Retina (tissue), 1 donor: ENCODE measurements at regions not wholly inside any gene's neighbourhood (a gene's known extent, or its start where the extent isn't known, plus 50 kb on each side); places are given as distances from the start of the nearest gene placed in this dataset.

Experiments used
- DNase-seq: peaks from one replicate; pipeline ENCODE4 v3.0.0-alpha.2; 2016

DNA sequence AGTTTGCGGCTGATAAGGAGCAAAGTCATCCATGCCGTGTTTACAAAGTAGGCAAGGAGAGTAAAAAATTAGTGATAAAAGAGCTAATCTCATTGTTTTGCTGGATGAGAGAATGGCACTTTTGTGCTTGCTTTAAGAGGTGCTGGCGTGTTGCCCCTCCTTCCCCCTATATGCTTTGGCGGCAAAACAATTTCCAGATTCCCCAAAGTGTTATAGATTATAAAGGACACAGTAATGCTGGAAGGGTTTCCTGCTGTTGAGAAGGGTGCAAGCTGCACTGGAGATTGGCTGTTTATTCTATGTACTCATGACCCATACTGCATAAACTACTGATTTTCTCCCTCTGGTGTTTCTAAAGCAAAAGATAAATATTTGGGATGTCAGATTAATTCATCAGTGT, 338.9 kb upstream of the MAP3K7 start:
- no peak for DNase-seq

GRCh38 chr6:90922325-90922724, 335.5 kb upstream of the MAP3K7 start:
- DNase-seq: no peak

DNA sequence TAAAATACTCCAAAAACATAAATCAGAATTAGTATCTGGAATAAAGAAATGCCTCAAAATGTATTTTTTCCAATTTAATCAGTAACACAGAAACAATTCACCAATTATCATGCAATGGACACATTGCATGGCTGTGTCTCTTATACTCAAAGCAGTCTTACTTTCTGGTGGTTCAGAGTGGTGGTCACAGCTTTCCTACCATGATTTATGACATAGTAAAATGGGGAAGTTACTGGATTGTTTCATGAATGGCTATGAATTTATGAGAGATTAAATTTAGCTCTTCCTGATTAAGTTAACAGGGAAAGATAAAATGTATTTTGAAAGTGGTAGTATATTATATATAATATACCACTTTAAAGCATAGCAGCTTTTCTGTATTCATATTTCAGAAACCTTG, 331.5 kb upstream of the MAP3K7 start:
- no peak for DNase-seq

- no peak for DNase-seq
Observed at GRCh38 chr6:90917376-90917775, 330.5 kb upstream of the MAP3K7 start.

- DNase-seq: no peak
Observed at GRCh38 chr6:90916968-90917367, 330.1 kb upstream of the MAP3K7 start.

DNA sequence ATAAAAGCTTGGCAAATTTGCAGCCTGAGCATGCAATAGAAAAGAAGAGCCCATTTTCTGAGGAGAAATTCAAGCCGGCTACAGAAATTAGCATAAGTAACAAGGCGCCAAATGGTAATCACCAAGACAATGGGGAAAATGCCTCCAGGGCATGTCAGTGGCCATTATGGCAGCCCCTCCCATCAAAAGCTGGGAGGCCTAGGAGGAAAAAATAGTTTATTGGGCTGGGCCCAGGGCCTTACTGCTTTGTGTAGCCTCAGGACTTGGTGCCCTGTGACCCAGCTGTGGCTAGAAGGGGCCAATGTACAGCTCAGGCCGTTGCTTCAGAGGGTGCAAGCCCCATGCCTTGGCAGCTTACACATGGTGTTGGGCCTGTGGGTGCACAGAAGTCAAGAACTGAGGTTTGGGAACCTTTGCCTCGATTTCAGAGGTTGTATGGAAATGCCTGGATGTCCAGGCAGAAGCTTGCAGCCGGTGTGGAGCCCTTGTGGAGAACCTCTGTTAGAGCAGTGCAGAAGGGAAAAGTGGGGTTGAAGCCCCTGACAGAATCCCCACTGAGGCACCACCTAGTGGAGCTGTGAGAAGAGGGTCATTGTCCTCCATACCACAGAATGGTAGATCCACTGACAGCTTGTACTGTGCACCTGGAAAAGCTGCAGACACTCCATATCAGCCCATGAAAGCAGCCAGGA, 328.5 kb upstream of the MAP3K7 start:
- DNase-seq: no peak

DNA sequence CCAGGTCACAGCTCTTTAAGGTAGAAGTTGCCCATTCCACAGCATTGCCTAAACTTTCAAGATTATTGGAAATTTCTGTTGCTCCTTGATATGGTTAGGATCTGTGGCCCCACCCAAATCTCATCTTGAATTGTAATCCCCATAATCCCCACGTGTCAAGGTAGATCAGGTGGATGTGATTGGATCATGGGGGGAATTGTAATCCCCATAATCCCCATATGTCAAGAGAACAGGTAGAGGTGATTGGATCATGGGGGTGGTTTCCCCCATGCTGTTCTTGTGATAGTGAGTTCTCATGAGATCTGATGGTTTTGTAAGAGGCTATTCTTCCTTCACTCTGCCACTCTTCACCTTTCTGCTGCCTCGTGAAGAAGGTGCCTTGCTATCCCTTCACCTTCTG, 327.4 kb upstream of the MAP3K7 start:
- DNase-seq: no peak

GRCh38 chr6:90913266-90913960, 326.5 kb upstream of the MAP3K7 start:
- no peak for DNase-seq

- no peak for DNase-seq
Observed at GRCh38 chr6:90911642-90912041, 324.8 kb upstream of the MAP3K7 start.

DNA sequence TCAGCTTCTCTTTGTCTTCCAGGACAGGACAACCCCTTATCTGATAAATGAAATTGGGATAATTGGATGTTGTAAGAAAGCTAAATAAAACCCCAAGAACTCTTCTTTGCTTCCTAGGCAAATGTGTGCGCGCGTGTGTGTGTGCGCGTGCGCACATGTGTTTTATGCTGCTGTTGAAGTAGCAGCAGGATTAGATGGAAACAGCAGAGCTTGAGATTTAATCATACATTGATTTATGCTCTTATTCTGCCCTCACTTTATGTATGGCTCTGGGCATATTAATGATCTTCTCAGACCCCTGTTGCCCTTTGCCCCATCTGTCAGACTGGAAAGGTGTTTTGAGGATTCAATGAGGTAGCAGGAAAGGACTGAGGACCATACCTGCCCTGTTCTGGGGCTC, 324.0 kb upstream of the MAP3K7 start:
- DNase-seq: no peak

- DNase-seq: no peak
Observed at GRCh38 chr6:90907931-90908655, 321.2 kb upstream of the MAP3K7 start.

GRCh38 chr6:90905351-90905750, 318.5 kb upstream of the MAP3K7 start:
- no peak for DNase-seq

DNA sequence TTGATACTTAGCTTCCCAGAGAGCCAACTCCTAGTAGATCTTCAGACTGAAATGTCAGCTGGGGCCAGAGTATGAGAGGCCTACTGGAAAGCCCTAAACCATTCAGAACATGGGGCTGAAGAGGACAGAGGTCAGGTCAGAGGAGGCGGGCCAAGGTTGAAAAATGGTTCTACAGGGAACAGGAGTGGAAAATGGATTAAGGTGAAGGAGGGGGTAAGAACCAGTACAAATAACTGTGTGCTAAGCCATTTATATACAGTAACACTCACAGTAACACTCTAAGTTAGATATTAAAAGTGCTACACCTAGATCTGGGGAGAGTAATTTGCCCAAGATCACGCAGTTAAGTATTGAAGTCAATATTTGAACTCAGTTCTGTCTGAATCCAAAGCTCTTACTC, 313.2 kb upstream of the MAP3K7 start:
- no peak for DNase-seq

- no peak for DNase-seq
Observed at GRCh38 chr6:90898763-90899162, 311.9 kb upstream of the MAP3K7 start.

DNA sequence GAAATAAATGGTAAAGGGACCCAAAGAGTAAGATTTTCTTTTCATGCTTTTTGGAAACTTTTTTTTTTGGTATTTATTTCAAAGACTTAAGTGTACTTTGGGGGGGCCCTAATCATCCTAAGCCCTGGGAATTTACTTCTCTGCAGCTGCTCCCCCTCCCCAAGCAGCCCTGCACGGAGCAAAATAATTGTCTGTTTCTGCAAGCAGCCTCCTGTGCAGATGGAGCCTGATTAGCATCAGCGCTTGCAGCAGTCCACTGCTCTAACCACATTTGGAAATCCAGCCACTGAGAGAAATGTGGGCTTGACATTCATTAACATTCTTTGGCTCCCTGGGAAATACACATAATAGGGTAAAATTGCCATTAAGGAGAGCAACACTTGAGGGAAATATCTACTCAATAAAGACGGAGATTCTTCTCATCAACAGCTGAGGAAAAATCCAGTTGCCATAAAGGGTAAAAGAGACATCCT, 309.2 kb upstream of the MAP3K7 start:
- DNase-seq: peak; percentile 51

GRCh38 chr6:90895299-90896074, 308.6 kb upstream of the MAP3K7 start:
- no peak for DNase-seq

- no peak for DNase-seq
Observed at GRCh38 chr6:90894285-90895130, 307.6 kb upstream of the MAP3K7 start.

- DNase-seq: no peak
Observed at GRCh38 chr6:90893400-90893799, 306.5 kb upstream of the MAP3K7 start.

- DNase-seq: no peak
Observed at GRCh38 chr6:90892271-90892670, 305.4 kb upstream of the MAP3K7 start.

- peak; percentile 43 for DNase-seq
Observed at GRCh38 chr6:90891355-90891754, 304.5 kb upstream of the MAP3K7 start.

GRCh38 chr6:90890683-90891330, 303.9 kb upstream of the MAP3K7 start:
- peak; percentile 23 for DNase-seq

GRCh38 chr6:90887764-90888163, 300.9 kb upstream of the MAP3K7 start:
- no peak for DNase-seq
